H1 (cell line): ENCODE measurements at regions not wholly inside any gene's neighbourhood (a gene's known extent, or its start where the extent isn't known, plus 50 kb on each side); places are given as distances from the start of the nearest gene placed in this dataset.

Experiments used
- RAD21 ChIP-seq, 2 experiments: IDR thresholded peaks in 1 of 2; conservative IDR thresholded peaks in 1 of 2; 2 replicates each; pipeline ENCODE4 v1.6.1; 2011; ENCODE audit warnings: low read depth in 2 of 2, low read length in 2 of 2, improper control_type of control experiment in 1 of 2, inconsistent platforms in 1 of 2, mild to moderate bottlenecking in 1 of 2, moderate library complexity in 1 of 2
- TF ChIP-seq, protein P1 (sequence below): IDR thresholded peaks from 2 replicates; pipeline ENCODE4 v1.6.1; 2011; ENCODE audit warnings: low read depth, mild to moderate bottlenecking, low read length; ENCODE audit not compliant: insufficient read depth
- TF ChIP-seq, protein P2 (sequence below): IDR thresholded peaks from 2 replicates; pipeline ENCODE4 v1.6.1; 2012; ENCODE audit warnings: low read length, inconsistent platforms

GRCh38 chr14:100658181-100658886, 68.4 kb upstream of the DLK1 start (continued):
- TF ChIP-seq, protein P1, sequence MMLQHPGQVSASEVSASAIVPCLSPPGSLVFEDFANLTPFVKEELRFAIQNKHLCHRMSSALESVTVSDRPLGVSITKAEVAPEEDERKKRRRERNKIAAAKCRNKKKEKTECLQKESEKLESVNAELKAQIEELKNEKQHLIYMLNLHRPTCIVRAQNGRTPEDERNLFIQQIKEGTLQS = no peak
- TF ChIP-seq RAD21 (IDR thresholded peaks at IDR 0.05 in 1 of 2, conservative IDR thresholded peaks at IDR 0.05 in 1 of 2; ENCODE audit: low read depth in 2 of 2, low read length in 2 of 2) = no peak
- TF ChIP-seq, protein P2, sequence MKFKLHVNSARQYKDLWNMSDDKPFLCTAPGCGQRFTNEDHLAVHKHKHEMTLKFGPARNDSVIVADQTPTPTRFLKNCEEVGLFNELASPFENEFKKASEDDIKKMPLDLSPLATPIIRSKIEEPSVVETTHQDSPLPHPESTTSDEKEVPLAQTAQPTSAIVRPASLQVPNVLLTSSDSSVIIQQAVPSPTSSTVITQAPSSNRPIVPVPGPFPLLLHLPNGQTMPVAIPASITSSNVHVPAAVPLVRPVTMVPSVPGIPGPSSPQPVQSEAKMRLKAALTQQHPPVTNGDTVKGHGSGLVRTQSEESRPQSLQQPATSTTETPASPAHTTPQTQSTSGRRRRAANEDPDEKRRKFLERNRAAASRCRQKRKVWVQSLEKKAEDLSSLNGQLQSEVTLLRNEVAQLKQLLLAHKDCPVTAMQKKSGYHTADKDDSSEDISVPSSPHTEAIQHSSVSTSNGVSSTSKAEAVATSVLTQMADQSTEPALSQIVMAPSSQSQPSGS = no peak
- TF ChIP-seq, all 59 proteins: peak for 0
